Astrocyte (in vitro differentiated cells and primary cell): ENCODE measurements at regions not wholly inside any gene's neighbourhood (a gene's known extent, or its start where the extent isn't known, plus 50 kb on each side); places are given as distances from the start of the nearest gene placed in this dataset.
"Not testable (repeated sequence)": the region's sequence is repeated elsewhere in the genome, so short reads cannot be mapped to it uniquely, and the experiment has no call there.

ENCODE experiments used
- DNase-seq: peaks from one replicate; pipeline ENCODE4 v3.0.0-alpha.2; 2010; ENCODE audit warnings: low read depth
- FAIRE-seq: peaks from 2 replicates; lab custom pipeline; 2011; peaks lifted over from hg19 to GRCh38; lab: Jason Lieb, UNC
- H2AFZ ChIP-seq: 2 replicates; pipeline ENCODE4 v1.6.0; 2012; ENCODE audit warnings: low read depth, low read length, inconsistent platforms
- H3K27ac ChIP-seq: 2 replicates; pipeline ENCODE4 v1.5.1; 2011; ENCODE audit warnings: low read depth, low read length, inconsistent platforms
- H3K27me3 ChIP-seq: 2 replicates; pipeline ENCODE4 v1.6.0; 2011; ENCODE audit warnings: low read length, inconsistent platforms; ENCODE audit not compliant: insufficient read depth
- H3K36me3 ChIP-seq: 2 replicates; pipeline ENCODE4 v1.5.1; 2011; ENCODE audit warnings: low read length, inconsistent platforms; ENCODE audit not compliant: insufficient read depth
- H3K4me1 ChIP-seq: 2 replicates; pipeline ENCODE4 v1.5.1; 2011; ENCODE audit warnings: low read length, inconsistent platforms; ENCODE audit not compliant: insufficient read depth
- H3K4me2 ChIP-seq: 2 replicates; pipeline ENCODE4 v1.6.0; 2012; ENCODE audit warnings: low read length, inconsistent platforms
- H3K4me3 ChIP-seq: 2 replicates; pipeline ENCODE4 v1.5.1; 2011; ENCODE audit warnings: low read depth, mild to moderate bottlenecking, low read length, inconsistent platforms; ENCODE audit not compliant: insufficient read depth
- H3K79me2 ChIP-seq: 2 replicates; pipeline ENCODE4 v1.6.0; 2012; ENCODE audit warnings: mild to moderate bottlenecking, low read length, inconsistent platforms; ENCODE audit not compliant: insufficient read depth
- H3K9ac ChIP-seq: 2 replicates; pipeline ENCODE4 v1.6.0; 2012; ENCODE audit warnings: mild to moderate bottlenecking, low read length, inconsistent platforms
- H3K9me3 ChIP-seq: 2 replicates; pipeline ENCODE4 v1.5.1; 2012; ENCODE audit warnings: low read depth, mild to moderate bottlenecking, low read length, inconsistent platforms; ENCODE audit not compliant: insufficient read depth
- H4K20me1 ChIP-seq: 2 replicates; pipeline ENCODE4 v1.6.0; 2012; ENCODE audit warnings: low read length, inconsistent platforms; ENCODE audit not compliant: insufficient read depth
- H3K27ac Mint-ChIP-seq: one replicate; pipeline ENCODE4 v1.8.0; 2021; ENCODE audit warnings: mild to moderate bottlenecking, mixed read lengths; ENCODE audit not compliant: unreplicated experiment
- H3K27me3 Mint-ChIP-seq: one replicate; pipeline ENCODE4 v1.8.0; 2021; ENCODE audit warnings: low read depth, mixed read lengths; ENCODE audit not compliant: unreplicated experiment
- H3K36me3 Mint-ChIP-seq: one replicate; pipeline ENCODE4 v1.8.0; 2021; ENCODE audit warnings: low read depth, mixed read lengths; ENCODE audit not compliant: unreplicated experiment
- H3K4me1 Mint-ChIP-seq: one replicate; pipeline ENCODE4 v1.8.0; 2021; ENCODE audit warnings: low read depth, mixed read lengths; ENCODE audit not compliant: unreplicated experiment
- H3K4me3 Mint-ChIP-seq: one replicate; pipeline ENCODE4 v1.8.0; 2021; ENCODE audit warnings: mild to moderate bottlenecking, moderate library complexity, mixed read lengths; ENCODE audit not compliant: unreplicated experiment
- H3K9me3 Mint-ChIP-seq: one replicate; pipeline ENCODE4 v1.8.0; 2021; ENCODE audit warnings: mild to moderate bottlenecking, mixed read lengths; ENCODE audit not compliant: unreplicated experiment
- CTCF ChIP-seq: IDR thresholded peaks from 2 replicates; pipeline ENCODE4 v1.5.1; 2011; ENCODE audit warnings: low read depth, mild to moderate bottlenecking, inconsistent platforms, low read length, moderate library complexity; ENCODE audit not compliant: insufficient read depth
- EZH2 ChIP-seq: IDR thresholded peaks from 2 replicates; pipeline ENCODE4 v1.6.1; 2012; ENCODE audit warnings: mild to moderate bottlenecking, low read length, inconsistent platforms; ENCODE audit not compliant: insufficient read depth

DNA sequence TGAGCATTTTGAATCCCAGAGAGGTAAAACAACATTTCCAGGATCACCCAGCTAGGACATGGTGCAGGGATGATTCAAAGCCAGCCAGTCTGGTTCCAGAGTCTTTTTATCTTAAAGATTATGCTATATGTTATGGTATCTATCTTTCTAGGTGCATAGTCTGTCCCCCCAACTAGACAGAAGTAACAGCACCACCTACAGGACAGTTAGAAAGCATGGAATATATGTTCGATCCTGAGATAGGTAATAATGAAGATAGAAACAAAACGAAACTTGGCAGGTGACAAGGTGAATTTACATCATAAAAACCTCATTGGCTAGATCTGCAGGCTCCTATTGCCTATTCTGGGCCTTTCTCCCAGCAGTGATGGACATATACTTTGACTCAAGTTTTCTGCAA is 723.2 kb downstream of the SMARCA1 start:
- Mint-ChIP-seq H3K36me3 (no peaks in the 10 kb centered on the region), H3K9me3 (peaks cover 7% of the 10 kb centered on the region), H3K4me3 (no peak overlapping the region), H3K27ac (no peak overlapping the region), H3K4me1 (no peaks in the 10 kb centered on the region), H3K27me3 (no peaks in the 10 kb centered on the region)
- no peak overlapping the region for H2AFZ ChIP-seq
- no peaks in the 10 kb centered on the region for H3K4me1 ChIP-seq
- H3K27ac ChIP-seq, result no peak overlapping the region
- FAIRE-seq (peak; percentile 64), DNase-seq (no peak)
- TF ChIP-seq EZH2 (no peak), CTCF (no peak)
- no peak overlapping the region for H3K4me2 ChIP-seq
- no peaks in the 10 kb centered on the region for H4K20me1 ChIP-seq
- H3K36me3 ChIP-seq, result no peaks in the 10 kb centered on the region
- no peaks in the 10 kb centered on the region for H3K9me3 ChIP-seq
- H3K4me3 ChIP-seq, result no peak overlapping the region
- no peaks in the 10 kb centered on the region for H3K27me3 ChIP-seq
- H3K79me2 ChIP-seq, result no peaks in the 10 kb centered on the region
- H3K9ac ChIP-seq, result no peak overlapping the region

DNA sequence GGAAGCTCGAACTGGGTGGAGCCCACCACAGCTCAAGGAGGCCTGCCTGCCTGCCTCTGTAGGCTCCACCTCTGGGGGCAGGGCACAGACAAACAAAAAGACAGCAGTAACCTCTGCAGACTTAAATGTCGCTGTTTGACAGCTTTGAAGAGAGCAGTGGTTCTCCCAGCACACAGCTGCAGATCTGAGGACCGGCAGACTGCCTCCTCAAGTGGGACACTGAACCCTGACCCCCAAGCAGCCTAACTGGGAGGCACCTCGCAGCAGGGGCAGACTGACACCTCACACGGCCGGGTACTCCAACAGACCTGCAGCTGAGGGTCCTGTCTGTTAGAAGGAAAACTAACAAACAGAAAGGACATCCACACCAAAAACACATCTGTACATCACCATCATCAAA is 730.9 kb upstream of the ACTRT1 start:
- H3K36me3 ChIP-seq, H3K27ac ChIP-seq, H3K27me3 Mint-ChIP-seq, H3K4me2 ChIP-seq, H3K4me1 Mint-ChIP-seq, H3K27me3 ChIP-seq, FAIRE-seq, H3K9me3 ChIP-seq, H3K27ac Mint-ChIP-seq, H3K36me3 Mint-ChIP-seq, H3K4me1 ChIP-seq, H3K4me3 ChIP-seq, H3K79me2 ChIP-seq, H3K9me3 Mint-ChIP-seq, H3K4me3 Mint-ChIP-seq, H2AFZ ChIP-seq, H4K20me1 ChIP-seq, H3K9ac ChIP-seq, DNase-seq: not testable (repeated sequence)

GRCh38 chrX:128781506-128781905 is 729.3 kb upstream of the ACTRT1 start:
- Histone ChIP-seq H2AFZ (no peak overlapping the region), H3K4me3 (no peak overlapping the region), H3K79me2 (no peaks in the 10 kb centered on the region), H3K27ac (no peak overlapping the region), H3K4me2 (no peak overlapping the region), H3K4me1 (no peaks in the 10 kb centered on the region), H4K20me1 (no peaks in the 10 kb centered on the region), H3K9ac (no peak overlapping the region), H3K36me3 (no peaks in the 10 kb centered on the region), H3K9me3 (no peaks in the 10 kb centered on the region), H3K27me3 (no peaks in the 10 kb centered on the region)
- FAIRE-seq, result no peak
- H3K4me1 Mint-ChIP-seq, result no peaks in the 10 kb centered on the region
- no peak overlapping the region for H3K4me3 Mint-ChIP-seq
- no peaks in the 10 kb centered on the region for H3K27me3 Mint-ChIP-seq
- no peaks in the 10 kb centered on the region for H3K36me3 Mint-ChIP-seq
- no peak overlapping the region for H3K27ac Mint-ChIP-seq
- no peak for DNase-seq
- no peaks in the 10 kb centered on the region for H3K9me3 Mint-ChIP-seq
- TF ChIP-seq EZH2, result no peak
- TF ChIP-seq CTCF, result no peak
